HG03558 (cell line): ENCODE measurements at regions not wholly inside any gene's neighbourhood (a gene's known extent, or its start where the extent isn't known, plus 50 kb on each side); places are given as distances from the start of the nearest gene placed in this dataset.
"Not testable (repeated sequence)": the region's sequence is repeated elsewhere in the genome, so short reads cannot be mapped to it uniquely, and the experiment has no call there.

Source experiments
- ATAC-seq: cut with Tn5 transposase; IDR thresholded peaks from one replicate; pipeline ENCODE4 v1.9.1; 2021; ENCODE audit warnings: moderate number of reproducible peaks; ENCODE audit not compliant: unreplicated experiment; ENCODE audit errors: extremely low read depth

- ATAC-seq, result no peak
Measured at GRCh38 chr6:168873278-168874190, 380.1 kb downstream of the THBS2 start.

- ATAC-seq, result no peak
Measured at GRCh38 chr6:168871642-168872315, 381.9 kb downstream of the THBS2 start.

GRCh38 chr6:168870982-168871381 is 382.7 kb downstream of the THBS2 start:
- ATAC-seq, result no peak

GRCh38 chr6:168867247-168868102 is 386.2 kb downstream of the THBS2 start:
- ATAC-seq, result no peak

GRCh38 chr6:168866534-168866933 is 387.1 kb downstream of the THBS2 start:
- ATAC-seq, result no peak

- no peak for ATAC-seq
Measured at GRCh38 chr6:168865522-168865921, 388.1 kb downstream of the THBS2 start.

GRCh38 chr6:168864541-168865460 is 388.8 kb downstream of the THBS2 start:
- no peak for ATAC-seq

- ATAC-seq, result no peak
Measured at GRCh38 chr6:168863467-168863866, 390.2 kb downstream of the THBS2 start.

GRCh38 chr6:168862346-168862980 is 391.2 kb downstream of the THBS2 start:
- no peak for ATAC-seq

- ATAC-seq, result no peak
Measured at GRCh38 chr6:168860987-168861386, 392.7 kb downstream of the THBS2 start.

GRCh38 chr6:168860341-168860740 is 393.3 kb downstream of the THBS2 start:
- ATAC-seq, result no peak

- no peak for ATAC-seq
Measured at GRCh38 chr6:168858926-168859325, 394.7 kb downstream of the THBS2 start.

GRCh38 chr6:168856914-168857313 is 396.7 kb downstream of the THBS2 start:
- ATAC-seq, result no peak

- ATAC-seq, result no peak
Measured at GRCh38 chr6:168852376-168852884, 401.2 kb downstream of the THBS2 start.

- no peak for ATAC-seq
Measured at GRCh38 chr6:168851460-168852375, 401.9 kb downstream of the THBS2 start.

GRCh38 chr6:168850027-168850736 is 403.5 kb downstream of the THBS2 start:
- not testable (repeated sequence) for ATAC-seq

- no peak for ATAC-seq
Measured at GRCh38 chr6:168849459-168849858, 404.2 kb downstream of the THBS2 start.
